Left hindlimb (tissue), 1 donor: ENCODE measurements at regions not wholly inside any gene's neighbourhood (a gene's known extent, or its start where the extent isn't known, plus 50 kb on each side); places are given as distances from the start of the nearest gene placed in this dataset.
A peak's percentile ranks its signal among the peaks of the same experiment; 100 is the strongest.

ENCODE experiments used
- DNase-seq: peaks from one replicate; pipeline ENCODE4 v3.0.0-alpha.2; 2018

DNA sequence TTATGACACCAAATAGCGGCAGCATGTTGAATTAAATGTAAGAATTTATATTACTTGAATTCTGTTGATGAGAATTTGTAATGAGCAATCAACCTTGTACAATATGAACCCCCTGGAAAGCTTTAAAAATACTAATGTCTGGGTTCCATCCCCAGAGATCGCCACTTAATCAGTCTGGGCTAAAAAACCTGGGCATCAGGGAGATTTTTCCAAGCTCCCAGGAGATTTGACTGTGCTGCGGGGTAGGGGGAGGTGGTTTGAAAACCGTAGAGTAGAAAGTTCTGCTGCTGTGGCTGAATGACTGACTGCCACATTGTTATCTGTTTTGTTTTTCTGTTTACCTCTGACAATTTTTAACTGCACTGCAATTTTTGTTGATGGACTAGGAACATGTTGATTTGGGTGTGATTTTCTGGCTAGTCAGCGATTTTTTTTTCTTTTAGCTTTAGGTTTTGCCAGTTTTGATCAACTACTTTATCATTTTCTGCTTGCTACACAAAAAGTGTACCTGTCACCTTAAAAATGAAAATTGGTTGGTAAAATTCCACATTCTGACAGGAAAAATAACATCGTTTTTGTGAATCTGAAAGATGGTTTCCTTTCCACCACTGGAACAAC is 79.3 kb downstream of the PCTP start:
- no peak for DNase-seq

GRCh38 chr17:55830699-55831471 is 80.0 kb downstream of the PCTP start:
- DNase-seq: no peak

- DNase-seq: no peak
Measured at GRCh38 chr17:55833306-55833705, 82.5 kb downstream of the PCTP start.

GRCh38 chr17:55842405-55843158 is 91.7 kb downstream of the PCTP start:
- no peak for DNase-seq

GRCh38 chr17:55843785-55844184 is 92.9 kb downstream of the PCTP start:
- no peak for DNase-seq

DNA sequence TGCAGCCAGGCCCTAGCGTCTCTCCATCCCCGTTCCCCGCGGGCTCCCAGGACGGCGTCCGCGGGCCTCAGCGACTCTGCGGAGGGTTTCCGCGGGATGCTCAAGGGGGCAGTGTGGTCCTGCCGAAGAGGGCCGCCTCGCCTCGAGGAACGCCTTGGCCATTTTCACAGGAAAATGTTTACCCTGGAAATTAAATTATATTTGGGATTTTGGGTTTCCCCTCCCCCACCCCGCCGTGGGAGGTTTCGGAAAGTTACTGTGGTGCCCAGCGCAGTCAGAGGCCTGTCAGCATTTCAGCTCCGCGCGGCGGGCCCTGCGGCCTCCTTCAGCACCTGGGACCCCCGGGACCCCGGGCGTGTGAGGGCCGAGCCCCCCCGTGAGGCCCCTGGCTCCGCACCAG is 94.5 kb downstream of the PCTP start:
- DNase-seq: peak; percentile 82

GRCh38 chr17:55846745-55847144 is 95.9 kb downstream of the PCTP start:
- no peak for DNase-seq

DNA sequence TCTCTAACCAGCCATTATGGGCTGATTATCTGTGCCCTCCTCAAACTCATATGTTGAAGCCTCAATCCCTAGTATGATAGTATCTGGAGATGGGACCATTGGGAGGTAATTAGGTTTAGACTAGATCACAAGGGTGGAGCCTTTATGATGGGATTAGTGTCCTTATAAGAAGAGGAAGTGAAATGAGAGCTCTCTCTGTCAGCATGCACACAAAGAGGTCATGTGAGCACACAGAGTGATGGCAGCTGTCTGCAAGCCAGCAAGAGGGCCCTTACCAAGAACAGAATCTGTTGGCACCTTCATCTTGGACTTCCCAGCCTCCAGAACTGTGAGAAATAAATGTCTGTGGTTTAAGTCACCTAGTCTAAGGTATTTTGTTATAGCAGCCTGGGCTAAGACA is 101.9 kb downstream of the PCTP start:
- DNase-seq: no peak

GRCh38 chr17:55859301-55859795 is 108.5 kb downstream of the PCTP start:
- DNase-seq: no peak

DNA sequence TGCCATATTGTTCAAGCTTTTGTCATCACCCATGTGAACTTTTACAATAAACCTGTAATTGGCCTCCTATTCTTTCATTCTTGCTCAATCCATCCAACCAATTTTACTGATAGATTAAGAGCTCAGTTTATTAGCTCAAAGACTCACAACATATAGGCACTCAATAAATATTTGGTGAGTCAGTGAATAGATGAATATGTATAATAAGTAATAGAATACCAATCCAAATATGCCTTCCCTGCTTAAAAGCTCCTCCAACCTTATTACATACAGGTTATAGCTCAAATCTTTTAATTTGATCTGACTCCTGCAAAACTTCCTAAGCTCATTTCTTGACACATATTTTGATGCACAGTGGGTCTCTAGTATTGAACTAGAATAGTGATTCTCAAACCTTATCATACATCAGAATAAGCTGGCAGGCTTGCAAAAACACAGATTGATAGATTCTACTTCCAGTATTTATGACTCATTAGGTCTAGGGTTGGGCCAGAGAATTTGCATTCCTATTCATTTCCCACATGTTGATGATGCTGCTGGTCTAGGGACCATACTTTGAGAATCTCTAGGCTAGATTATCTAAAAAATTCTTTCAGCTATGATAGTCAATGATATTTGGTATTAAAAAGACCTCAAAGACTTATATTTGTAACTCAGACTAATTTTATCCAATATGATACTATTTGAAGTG is 114.4 kb downstream of the PCTP start:
- DNase-seq: no peak

GRCh38 chr17:55870044-55870443 is 119.2 kb downstream of the PCTP start:
- no peak for DNase-seq

GRCh38 chr17:55872374-55872773 is 121.5 kb downstream of the PCTP start:
- no peak for DNase-seq

- no peak for DNase-seq
Measured at GRCh38 chr17:55873017-55873758, 122.3 kb downstream of the PCTP start.

DNA sequence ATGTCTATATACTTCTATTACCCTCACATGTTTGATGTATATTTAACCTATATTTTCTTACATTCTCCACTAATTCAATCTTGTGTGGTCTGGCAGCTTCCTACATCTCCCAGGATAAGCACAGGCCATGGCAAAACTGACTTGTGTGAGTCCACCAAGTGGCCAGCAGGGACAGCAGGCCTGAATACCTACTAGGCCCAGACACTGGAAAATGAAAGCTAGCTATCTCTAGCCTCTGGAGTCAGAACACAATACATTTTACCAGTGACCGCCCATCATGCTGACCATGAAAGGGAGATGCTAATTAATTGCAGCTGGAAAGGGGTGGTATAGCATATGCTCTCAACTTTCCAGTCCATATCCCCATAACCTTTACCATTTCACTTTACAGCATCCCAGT is 132.3 kb downstream of the PCTP start:
- no peak for DNase-seq

GRCh38 chr17:55887531-55887930 is 136.7 kb downstream of the PCTP start:
- DNase-seq: no peak

DNA sequence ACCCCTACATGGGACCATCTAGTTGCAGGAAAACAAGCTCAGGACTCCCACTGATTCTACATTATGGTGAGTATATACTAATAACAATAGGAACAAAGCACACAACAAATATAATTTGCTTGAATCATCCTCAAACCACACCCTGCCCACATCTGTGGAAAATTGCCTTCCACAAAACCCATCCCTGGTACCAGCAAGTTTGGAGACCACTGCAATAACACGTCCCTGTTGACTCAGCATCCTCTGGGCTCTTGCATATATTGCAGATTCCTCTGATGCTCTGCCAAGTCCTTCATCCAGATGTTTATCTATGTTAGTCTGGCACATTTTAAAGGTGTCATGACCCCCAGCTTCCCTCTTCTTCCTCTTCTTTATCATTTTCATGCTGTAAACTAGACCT is 138.4 kb downstream of the PCTP start:
- DNase-seq: no peak

GRCh38 chr17:55895112-55895759 is 144.4 kb downstream of the PCTP start:
- no peak for DNase-seq

- DNase-seq: no peak
Measured at GRCh38 chr17:55897301-55897700, 146.4 kb downstream of the PCTP start.

GRCh38 chr17:55898195-55898594 is 147.3 kb downstream of the PCTP start:
- no peak for DNase-seq

DNA sequence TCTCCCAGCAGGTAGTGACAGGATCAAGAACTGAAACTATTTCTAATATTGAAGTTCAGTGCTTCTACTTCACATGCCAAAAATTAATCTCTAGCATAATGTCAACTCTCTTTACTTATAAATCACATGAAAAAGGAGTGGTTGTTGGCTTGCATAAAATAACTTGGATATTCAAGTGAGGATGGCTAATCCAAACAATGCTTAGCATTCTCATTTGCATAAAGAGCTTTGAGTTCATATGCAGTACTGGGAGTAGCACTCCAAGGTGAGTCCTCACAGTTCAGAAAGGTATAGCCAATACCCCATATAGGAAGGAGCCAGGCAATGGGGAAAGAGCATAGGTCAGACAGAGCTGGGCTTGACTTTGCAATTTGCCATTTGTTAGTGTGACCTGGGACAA is 149.3 kb downstream of the PCTP start:
- DNase-seq: no peak

- DNase-seq: no peak
Measured at GRCh38 chr17:55903028-55903690, 152.3 kb downstream of the PCTP start.
